SJCRH30 (cell line): ENCODE measurements at regions not wholly inside any gene's neighbourhood (a gene's known extent, or its start where the extent isn't known, plus 50 kb on each side); places are given as distances from the start of the nearest gene placed in this dataset.
A peak's percentile ranks its signal among the peaks of the same experiment; 100 is the strongest.

Experiments
- DNase-seq, 2 experiments: peaks; one replicate each; pipeline ENCODE4 v3.0.0-alpha.2; 2015 to 2020
- H3K27ac ChIP-seq: fragments of 250-450 bp; sonication (Bioruptor Pico); 2 replicates; pipeline ENCODE4 v1.5.1; 2020; ENCODE audit warnings: mild to moderate bottlenecking, moderate library complexity
- H3K27me3 ChIP-seq: fragments of 250-450 bp; sonication (Bioruptor Pico); 2 replicates; pipeline ENCODE4 v1.5.1; 2020; ENCODE audit warnings: mild to moderate bottlenecking, moderate library complexity
- H3K36me3 ChIP-seq: fragments of 250-450 bp; sonication (Bioruptor Pico); 2 replicates; pipeline ENCODE4 v1.5.1; 2020; ENCODE audit warnings: mild to moderate bottlenecking, moderate library complexity
- H3K4me1 ChIP-seq: fragments of 250-450 bp; sonication (Bioruptor Pico); 2 replicates; pipeline ENCODE4 v1.5.1; 2020; ENCODE audit warnings: mild to moderate bottlenecking, moderate library complexity
- H3K4me3 ChIP-seq: fragments of 250-450 bp; sonication (Bioruptor Pico); 2 replicates; pipeline ENCODE4 v1.5.1; 2020; ENCODE audit warnings: mild to moderate bottlenecking, moderate library complexity
- H3K9me3 ChIP-seq: fragments of 250-450 bp; sonication (Bioruptor Pico); replicated peaks from 2 replicates; pipeline ENCODE4 v1.5.1; 2020; ENCODE audit warnings: mild to moderate bottlenecking, moderate library complexity

GRCh38 chr9:107699231-107699630 is 209.7 kb upstream of the KLF4 start:
- Histone ChIP-seq H3K36me3 (no peaks in the 10 kb centered on the region), H3K4me3 (no peak overlapping the region), H3K27ac (no peak overlapping the region), H3K27me3 (no peaks in the 10 kb centered on the region), H3K4me1 (no peaks in the 10 kb centered on the region), H3K9me3 (no peaks in the 10 kb centered on the region)
- no peak for DNase-seq

DNA sequence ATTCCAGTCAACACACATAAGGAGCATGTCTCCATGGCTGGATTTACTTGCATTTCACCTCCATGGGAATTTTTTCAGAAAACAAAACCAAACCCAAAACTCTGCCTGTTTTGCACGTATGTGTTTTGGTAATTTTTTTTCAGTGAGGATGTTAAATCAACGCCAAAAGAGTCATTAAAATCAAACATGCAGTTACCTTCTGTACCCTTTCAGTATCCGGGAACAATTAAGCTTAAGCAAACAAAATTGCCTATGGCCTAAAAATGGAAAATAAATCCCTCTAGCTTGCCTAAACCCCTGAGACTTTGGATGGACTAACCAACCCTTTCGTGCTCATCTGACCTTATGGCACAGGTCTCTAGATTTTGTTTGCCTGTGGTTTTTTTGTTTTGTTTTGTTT is 209.2 kb upstream of the KLF4 start:
- no peaks in the 10 kb centered on the region for H3K36me3 ChIP-seq
- no peaks in the 10 kb centered on the region for H3K4me1 ChIP-seq
- no peaks in the 10 kb centered on the region for H3K27me3 ChIP-seq
- no peaks in the 10 kb centered on the region for H3K9me3 ChIP-seq
- H3K27ac ChIP-seq, result no peak overlapping the region
- no peak overlapping the region for H3K4me3 ChIP-seq
- no peak for DNase-seq

GRCh38 chr9:107696302-107696701 is 206.7 kb upstream of the KLF4 start:
- no peaks in the 10 kb centered on the region for H3K9me3 ChIP-seq
- no peak overlapping the region for H3K4me3 ChIP-seq
- H3K4me1 ChIP-seq, result no peaks in the 10 kb centered on the region
- H3K27ac ChIP-seq, result no peak overlapping the region
- no peaks in the 10 kb centered on the region for H3K27me3 ChIP-seq
- H3K36me3 ChIP-seq, result no peaks in the 10 kb centered on the region
- DNase-seq, result no peak

DNA sequence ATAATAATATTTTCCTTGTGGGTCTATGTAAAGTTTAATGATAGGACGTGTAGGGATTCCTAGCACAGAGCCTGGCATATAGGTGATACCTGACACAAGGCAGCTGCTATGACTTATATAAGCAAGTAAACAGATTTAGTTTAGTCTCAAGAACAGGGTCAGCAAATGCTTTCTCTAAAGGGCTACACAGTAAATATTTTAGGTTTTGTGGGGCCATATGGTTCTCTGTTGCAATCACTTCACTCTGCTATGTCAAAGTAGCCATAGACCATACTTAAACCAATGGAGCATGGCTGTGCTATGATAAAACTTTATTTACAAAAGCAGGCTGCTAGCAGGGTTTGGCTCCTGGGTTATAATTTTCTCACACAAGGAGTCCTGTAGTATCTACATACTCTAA is 204.8 kb upstream of the KLF4 start:
- H3K9me3 ChIP-seq, result no peaks in the 10 kb centered on the region; the same call in 1 of the 2 replicates
- no peaks in the 10 kb centered on the region for H3K27me3 ChIP-seq
- no peaks in the 10 kb centered on the region for H3K4me1 ChIP-seq
- DNase-seq, result no peak
- no peaks in the 10 kb centered on the region for H3K36me3 ChIP-seq
- H3K4me3 ChIP-seq, result no peak overlapping the region
- H3K27ac ChIP-seq, result no peak overlapping the region

GRCh38 chr9:107693625-107694326 is 204.2 kb upstream of the KLF4 start:
- Histone ChIP-seq H3K27me3 (no peaks in the 10 kb centered on the region), H3K36me3 (no peaks in the 10 kb centered on the region), H3K4me3 (no peak overlapping the region), H3K4me1 (no peaks in the 10 kb centered on the region), H3K9me3 (no peaks in the 10 kb centered on the region; the same call in 1 of the 2 replicates), H3K27ac (no peak overlapping the region)
- DNase-seq, result no peak

DNA sequence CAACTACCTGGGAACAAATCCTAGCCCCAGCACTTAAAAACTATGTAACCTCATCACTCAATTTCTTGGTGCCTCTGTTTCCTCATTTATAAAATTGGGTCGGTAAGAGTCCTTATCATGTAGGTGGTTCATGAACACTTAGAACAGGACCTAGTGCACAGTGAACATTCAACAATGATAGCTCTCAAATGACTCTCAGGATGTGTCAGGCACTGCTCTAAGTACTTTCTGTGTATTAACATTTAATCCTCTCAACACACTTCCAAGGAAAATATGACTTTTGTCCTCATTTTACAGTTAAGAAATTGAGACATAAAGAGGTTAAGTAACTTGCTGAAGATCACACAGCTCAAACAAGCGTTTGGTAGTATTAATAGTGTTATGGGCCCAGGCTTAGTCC is 202.1 kb upstream of the KLF4 start:
- no peaks in the 10 kb centered on the region; the same call in 1 of the 2 replicates for H3K4me1 ChIP-seq
- DNase-seq, result no peak
- H3K4me3 ChIP-seq, result no peak overlapping the region
- H3K9me3 ChIP-seq, result no peaks in the 10 kb centered on the region; the same call in 1 of the 2 replicates
- H3K27me3 ChIP-seq, result no peaks in the 10 kb centered on the region
- no peak overlapping the region for H3K27ac ChIP-seq
- H3K36me3 ChIP-seq, result no peaks in the 10 kb centered on the region

DNA sequence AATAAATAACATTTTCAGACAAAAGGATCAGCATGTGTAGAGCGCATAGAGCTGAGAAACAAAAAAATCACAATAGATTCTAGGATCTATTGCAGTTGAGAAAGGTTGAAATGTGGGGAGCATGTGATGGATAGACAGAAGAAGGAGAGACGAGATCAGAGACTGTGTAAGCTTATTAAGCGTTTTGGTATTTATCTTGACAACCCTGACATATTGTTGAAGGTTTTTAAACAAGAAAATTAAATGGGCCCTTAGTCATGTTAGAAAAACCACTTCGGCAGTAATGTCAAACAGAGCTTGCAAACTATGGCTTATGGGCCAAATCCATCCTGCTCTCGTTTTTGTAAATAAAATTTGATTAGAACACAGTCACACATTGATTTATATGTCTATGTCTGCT is 200.5 kb upstream of the KLF4 start:
- DNase-seq, result no peak
- Histone ChIP-seq H3K27ac (no peak overlapping the region), H3K9me3 (no peaks in the 10 kb centered on the region; the same call in 1 of the 2 replicates), H3K36me3 (no peaks in the 10 kb centered on the region), H3K4me1 (peaks cover 13% of the 10 kb centered on the region), H3K4me3 (no peak overlapping the region), H3K27me3 (no peaks in the 10 kb centered on the region)

DNA sequence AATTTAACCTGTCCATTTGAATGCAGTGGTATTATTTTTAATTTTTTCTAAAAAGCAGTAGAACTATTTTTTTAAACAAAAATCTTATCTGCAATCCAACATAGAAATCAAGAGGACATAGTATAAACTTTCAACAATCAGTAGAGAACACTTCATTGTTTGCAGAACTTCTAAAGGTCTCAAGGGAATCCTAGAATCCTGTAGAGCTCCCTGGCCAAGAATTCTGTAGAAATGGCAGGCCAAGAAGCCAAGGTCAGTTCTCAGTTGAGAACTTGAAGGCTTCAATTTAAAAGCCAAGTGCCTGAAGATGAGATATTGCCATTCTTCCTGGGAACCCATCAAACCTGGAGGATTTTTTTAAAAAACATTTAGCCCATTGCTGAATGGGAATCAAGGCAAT is 199.2 kb upstream of the KLF4 start:
- Histone ChIP-seq H3K36me3 (no peaks in the 10 kb centered on the region), H3K27ac (no peak overlapping the region), H3K4me3 (no peak overlapping the region), H3K4me1 (peaks cover 15% of the 10 kb centered on the region), H3K27me3 (no peaks in the 10 kb centered on the region), H3K9me3 (no peaks in the 10 kb centered on the region; the same call in 1 of the 2 replicates)
- no peak for DNase-seq

GRCh38 chr9:107685901-107686300 is 196.3 kb upstream of the KLF4 start:
- no peaks in the 10 kb centered on the region for H3K27me3 ChIP-seq
- peak overlapping the region; percentile 62 for H3K27ac ChIP-seq
- no peaks in the 10 kb centered on the region; the same call in 1 of the 2 replicates for H3K9me3 ChIP-seq
- peak; percentile 63 to 86 for DNase-seq
- H3K36me3 ChIP-seq, result no peaks in the 10 kb centered on the region
- H3K4me1 ChIP-seq, result peaks cover 15% of the 10 kb centered on the region
- H3K4me3 ChIP-seq, result no peak overlapping the region

DNA sequence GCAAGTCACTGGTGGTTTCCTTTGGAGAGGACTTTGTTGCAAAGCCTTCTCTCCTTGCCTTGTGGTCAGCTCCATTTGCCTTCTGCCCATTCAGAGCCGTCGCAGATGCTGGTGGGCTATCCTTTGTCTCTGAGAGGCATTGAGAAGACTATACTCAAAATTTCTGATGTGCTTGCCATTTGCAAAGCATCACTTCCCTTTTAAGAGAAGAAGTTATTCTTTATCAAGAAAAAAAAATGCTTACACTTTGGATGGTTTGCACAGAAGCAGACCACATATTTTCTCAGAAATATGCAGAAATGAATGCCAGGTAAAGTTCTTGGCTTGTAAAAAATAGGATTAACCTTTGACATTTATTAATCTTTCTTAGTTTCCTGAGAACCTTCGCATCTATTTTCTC is 195.8 kb upstream of the KLF4 start:
- Histone ChIP-seq H3K27ac (peak overlapping the region; percentile 62), H3K4me1 (peaks cover 15% of the 10 kb centered on the region), H3K27me3 (no peaks in the 10 kb centered on the region), H3K4me3 (no peak overlapping the region), H3K36me3 (no peaks in the 10 kb centered on the region), H3K9me3 (no peaks in the 10 kb centered on the region; the same call in 1 of the 2 replicates)
- DNase-seq, result no peak

DNA sequence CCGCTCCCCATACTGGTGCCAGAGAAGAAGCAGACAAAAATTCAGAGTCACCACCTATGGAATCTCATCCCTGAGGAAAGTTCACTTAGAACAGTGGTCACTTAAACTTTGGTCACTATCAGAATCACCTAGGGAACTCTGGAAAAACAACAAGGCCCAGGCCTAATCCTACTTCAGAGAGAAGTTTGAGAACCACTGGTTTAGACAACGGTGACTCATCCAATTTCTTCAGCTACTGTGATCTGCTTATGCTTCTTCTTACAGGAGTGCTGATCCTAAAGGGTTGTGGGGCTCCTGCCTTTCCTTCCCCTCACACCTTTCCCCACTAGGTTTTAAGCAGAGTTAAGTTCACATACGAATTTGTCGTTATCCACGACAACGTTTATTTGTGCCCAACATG is 194.7 kb upstream of the KLF4 start:
- Histone ChIP-seq H3K27ac (no peak overlapping the region), H3K4me3 (no peak overlapping the region), H3K9me3 (no peaks in the 10 kb centered on the region; the same call in 1 of the 2 replicates), H3K36me3 (no peaks in the 10 kb centered on the region), H3K27me3 (no peaks in the 10 kb centered on the region), H3K4me1 (peaks cover 15% of the 10 kb centered on the region)
- DNase-seq, result peak in 1 of 2 experiments; percentile 26

DNA sequence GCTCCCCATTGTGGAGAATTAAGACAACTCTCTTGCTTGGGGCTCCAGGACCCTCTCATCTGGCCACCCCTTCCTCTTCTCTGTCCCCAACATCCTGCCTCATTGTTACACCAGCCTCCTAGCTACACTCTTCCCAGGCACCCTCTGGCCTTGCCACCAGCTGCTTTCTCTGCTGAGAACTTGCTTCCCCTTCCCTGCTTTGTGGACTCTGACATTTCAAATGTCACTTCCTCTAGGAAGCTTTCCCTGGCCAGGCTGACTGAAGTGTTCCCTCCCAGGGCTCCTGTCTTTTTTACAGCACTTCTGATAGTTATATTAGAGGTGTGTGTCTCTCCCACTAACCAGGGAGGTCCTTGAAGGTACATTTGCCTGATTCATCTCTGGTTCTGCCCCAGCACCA is 194.0 kb upstream of the KLF4 start:
- Histone ChIP-seq H3K9me3 (no peaks in the 10 kb centered on the region), H3K4me3 (no peak overlapping the region), H3K27me3 (no peaks in the 10 kb centered on the region), H3K4me1 (peaks cover 15% of the 10 kb centered on the region), H3K27ac (no peak overlapping the region), H3K36me3 (no peaks in the 10 kb centered on the region)
- no peak for DNase-seq

GRCh38 chr9:107681988-107682387 is 192.4 kb upstream of the KLF4 start:
- Histone ChIP-seq H3K36me3 (no peaks in the 10 kb centered on the region), H3K4me1 (peaks cover 15% of the 10 kb centered on the region), H3K27me3 (no peaks in the 10 kb centered on the region)

DNA sequence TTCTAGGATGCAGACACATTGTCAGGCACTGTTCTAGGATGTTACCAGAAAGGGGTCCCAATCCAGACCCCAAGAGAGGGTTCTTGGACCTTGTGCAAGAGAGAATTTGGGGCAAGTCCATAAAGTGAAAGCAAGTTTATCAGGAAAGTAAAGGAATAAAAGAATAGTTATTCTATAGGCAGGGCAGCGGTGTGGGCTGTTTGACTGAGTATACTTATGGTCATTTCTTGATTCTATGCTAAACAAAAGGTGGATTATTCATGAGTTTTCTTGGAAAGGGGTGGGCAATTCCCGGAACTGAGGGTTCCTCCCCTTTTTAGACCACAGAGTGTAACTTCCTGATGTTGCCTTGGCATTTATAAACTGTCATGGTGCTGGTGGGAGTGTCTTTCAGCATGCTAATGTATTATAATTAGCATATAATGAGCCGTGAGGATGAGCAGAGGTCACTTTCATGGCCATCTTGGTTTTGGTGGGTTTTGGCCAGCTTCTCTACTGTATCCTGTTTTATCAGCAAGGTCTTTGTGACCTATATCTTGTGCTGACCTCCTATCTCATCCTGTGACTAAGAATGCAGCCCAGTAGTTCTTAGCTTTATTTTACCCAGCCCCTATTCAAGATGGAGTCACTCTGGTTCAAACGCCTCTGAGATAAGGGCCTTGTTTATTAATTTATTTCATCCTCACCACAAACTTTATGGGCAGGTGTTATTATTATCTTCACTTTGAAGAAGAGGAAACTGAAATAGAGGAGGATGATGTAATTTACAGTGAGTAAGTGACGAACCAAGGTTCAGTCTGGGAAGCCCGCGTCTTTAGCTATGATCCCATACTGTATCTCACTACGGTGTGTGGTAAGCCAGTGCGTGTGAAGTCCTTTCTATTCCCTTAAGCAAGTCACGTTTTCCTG is 186.0 kb upstream of the KLF4 start:
- no peaks in the 10 kb centered on the region for H3K4me1 ChIP-seq
- H3K9me3 ChIP-seq, result no peaks in the 10 kb centered on the region
- no peaks in the 10 kb centered on the region for H3K27me3 ChIP-seq
- no peak for DNase-seq
- H3K36me3 ChIP-seq, result no peaks in the 10 kb centered on the region
- no peak overlapping the region for H3K4me3 ChIP-seq
- H3K27ac ChIP-seq, result no peak overlapping the region

More at GRCh38 chr9:107681988-107682387, 192.4 kb upstream of the KLF4 start:
- Histone ChIP-seq H3K27ac (no peak overlapping the region), H3K9me3 (no peaks in the 10 kb centered on the region), H3K4me3 (no peak overlapping the region)
- no peak for DNase-seq

- Histone ChIP-seq H3K36me3 (no peaks in the 10 kb centered on the region), H3K27me3 (no peaks in the 10 kb centered on the region), H3K27ac (no peak overlapping the region), H3K9me3 (no peaks in the 10 kb centered on the region), H3K4me1 (no peaks in the 10 kb centered on the region), H3K4me3 (no peak overlapping the region)
- no peak for DNase-seq
These were observed 185.2 kb upstream of the KLF4 start for GRCh38 chr9:107674721-107675277.
